ENCODE measurements at regions not wholly inside any gene's neighbourhood (a gene's known extent, or its start where the extent isn't known, plus 50 kb on each side); places are given as distances from the start of the nearest gene placed in this dataset.

- H3K27ac ChIP-seq = no peak overlapping the region
- H3K36me3 ChIP-seq (replicated peaks in 1 of 2; ENCODE audit: insufficient read depth in 1 of 2, low read depth in 2 of 2) = no peaks in the 10 kb centered on the region
- intact Hi-C loops (cut with DNase I) = loop anchor here (10.0 kb wide), 1 partner anchor 1291 kb away; no protein-coding TSS in a partner anchor
- no peak for TF ChIP-seq CTCF (IDR thresholded peaks at IDR 0.05)
- TF ChIP-seq POLR2A (IDR thresholded peaks at IDR 0.05) = no peak
- ATAC-seq (no peak), DNase-seq (no peak)
- H3K4me3 ChIP-seq = no peak overlapping the region
- WGBS, 2 donors = 39 to 60% methylated on average over 6 of the region's 6 CpGs
- no peaks in the 10 kb centered on the region for H3K4me1 ChIP-seq
- H3K27me3 ChIP-seq = no peaks in the 10 kb centered on the region
- H3K9me3 ChIP-seq = no peaks in the 10 kb centered on the region
Measured at GRCh38 chr2:220684099-220684498, 888.0 kb downstream of the EPHA4 start.

GRCh38 chr2:220687231-220687843, 884.8 kb downstream of the EPHA4 start:
- no peaks in the 10 kb centered on the region for H3K4me1 ChIP-seq
- H3K9me3 ChIP-seq = no peaks in the 10 kb centered on the region
- H3K4me3 ChIP-seq = no peak overlapping the region
- no peaks in the 10 kb centered on the region for H3K36me3 ChIP-seq (replicated peaks in 1 of 2; ENCODE audit: insufficient read depth in 1 of 2, low read depth in 2 of 2)
- DNase-seq (peak; percentile 66 to 76 (median 69)), ATAC-seq (peak; percentile 64)
- no peak overlapping the region for H3K27ac ChIP-seq
- WGBS, 2 donors = 40 to 41% methylated on average over 15 of the region's 15 CpGs
- no peaks in the 10 kb centered on the region for H3K27me3 ChIP-seq
- peak; percentile 61 to 82 (median 74) for TF ChIP-seq CTCF (IDR thresholded peaks at IDR 0.05)
- TF ChIP-seq POLR2A (IDR thresholded peaks at IDR 0.05) = no peak
- intact Hi-C loops (cut with DNase I) = loop anchor here (10.0 kb wide), 1 partner anchor 1287 kb away; no protein-coding TSS in a partner anchor

GRCh38 chr2:220695397-220696279, 876.5 kb downstream of the EPHA4 start:
- Histone ChIP-seq H3K27ac (no peak overlapping the region), H3K4me1 (no peaks in the 10 kb centered on the region), H3K4me3 (no peak overlapping the region), H3K36me3 (replicated peaks in 1 of 2; ENCODE audit: insufficient read depth in 1 of 2, low read depth in 2 of 2) (no peaks in the 10 kb centered on the region), H3K27me3 (no peaks in the 10 kb centered on the region), H3K9me3 (peaks cover 0 to under 1% (median 0%) of the 10 kb centered on the region in 3 donors)
- WGBS, 2 donors = 63 to 64% methylated on average over 6 of the region's 6 CpGs
- DNase-seq (no peak), ATAC-seq (no peak)
- TF ChIP-seq CTCF (IDR thresholded peaks at IDR 0.05) = no peak
- TF ChIP-seq POLR2A (IDR thresholded peaks at IDR 0.05) = no peak
- intact Hi-C loops (cut with DNase I) = no loop called here

DNA sequence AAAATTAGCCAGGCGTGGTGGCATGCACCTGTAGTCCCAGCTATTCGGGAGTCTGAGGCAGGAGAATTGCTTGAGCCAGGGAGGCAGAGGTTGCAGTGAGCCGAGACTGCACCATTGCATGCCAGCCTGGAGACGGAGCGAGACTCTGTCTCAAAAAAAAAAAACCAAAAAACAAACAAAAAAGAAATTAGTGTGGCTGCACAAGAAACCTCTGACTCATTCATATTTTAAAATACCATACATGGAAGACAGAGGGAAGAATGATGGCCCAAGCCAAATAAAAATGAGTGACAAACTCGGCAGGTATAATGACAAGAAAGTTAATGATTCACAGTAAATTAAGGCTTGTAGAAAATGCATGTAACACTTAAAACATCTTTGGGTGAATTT, 875.8 kb downstream of the EPHA4 start:
- H3K4me1 ChIP-seq = no peaks in the 10 kb centered on the region
- DNase-seq (no peak), ATAC-seq (no peak)
- H3K9me3 ChIP-seq = peaks cover 0 to 4% (median 0%) of the 10 kb centered on the region in 3 donors
- H3K4me3 ChIP-seq = no peak overlapping the region
- WGBS, 2 donors = 59 to 64% methylated on average over 6 of the region's 6 CpGs
- no peak overlapping the region for H3K27ac ChIP-seq
- no peaks in the 10 kb centered on the region for H3K36me3 ChIP-seq (replicated peaks in 1 of 2; ENCODE audit: insufficient read depth in 1 of 2, low read depth in 2 of 2)
- TF ChIP-seq POLR2A (IDR thresholded peaks at IDR 0.05) (no peak), CTCF (IDR thresholded peaks at IDR 0.05) (no peak)
- intact Hi-C loops (cut with DNase I) = no loop called here
- H3K27me3 ChIP-seq = no peaks in the 10 kb centered on the region

All from body of pancreas (tissue), 4 donors.